Fibroblast of skin of scalp (primary cell): ENCODE measurements at regions not wholly inside any gene's neighbourhood (a gene's known extent, or its start where the extent isn't known, plus 50 kb on each side); places are given as distances from the start of the nearest gene placed in this dataset.
A peak's percentile ranks its signal among the peaks of the same experiment; 100 is the strongest.
"Not testable (repeated sequence)": the region's sequence is repeated elsewhere in the genome, so short reads cannot be mapped to it uniquely, and the experiment has no call there.

Experiments used
- DNase-seq: peaks from one replicate; pipeline ENCODE4 v3.0.0-alpha.2; 2013

GRCh38 chrX:98067611-98068010 is 1183.9 kb downstream of the RPA4 start:
- peak; percentile 39 for DNase-seq

- no peak for DNase-seq
These were observed 1184.4 kb downstream of the RPA4 start for GRCh38 chrX:98068024-98068580.

GRCh38 chrX:98071331-98071730 is 1187.6 kb downstream of the RPA4 start:
- peak; percentile 7 for DNase-seq

- DNase-seq = no peak
These were observed 1193.7 kb downstream of the RPA4 start for GRCh38 chrX:98077440-98077839.

GRCh38 chrX:98111684-98112083 is 1228.0 kb downstream of the RPA4 start:
- DNase-seq = no peak

- DNase-seq = no peak
These were observed 1230.3 kb downstream of the RPA4 start for GRCh38 chrX:98114021-98114420.

GRCh38 chrX:98141466-98141865 is 1257.8 kb downstream of the RPA4 start:
- no peak for DNase-seq

GRCh38 chrX:98191003-98191402 is 1307.3 kb downstream of the RPA4 start:
- no peak for DNase-seq

- DNase-seq = no peak
These were observed 1310.3 kb downstream of the RPA4 start for GRCh38 chrX:98194036-98194435.

GRCh38 chrX:98203800-98204199 is 1320.1 kb downstream of the RPA4 start:
- DNase-seq = no peak

- no peak for DNase-seq
These were observed 1324.2 kb downstream of the RPA4 start for GRCh38 chrX:98207947-98208346.

GRCh38 chrX:98231003-98231402 is 1347.3 kb downstream of the RPA4 start:
- DNase-seq = no peak

GRCh38 chrX:98240061-98240460 is 1356.4 kb downstream of the RPA4 start:
- not testable (repeated sequence) for DNase-seq

- DNase-seq = no peak
These were observed 1379.4 kb downstream of the RPA4 start for GRCh38 chrX:98263135-98263534.

- no peak for DNase-seq
These were observed 1406.0 kb downstream of the RPA4 start for GRCh38 chrX:98289726-98290125.

- DNase-seq = no peak
These were observed 1410.6 kb downstream of the RPA4 start for GRCh38 chrX:98294310-98294709.

- DNase-seq = no peak
These were observed 1412.4 kb downstream of the RPA4 start for GRCh38 chrX:98296129-98296528.

GRCh38 chrX:98299785-98300184 is 1416.1 kb downstream of the RPA4 start:
- DNase-seq = no peak

GRCh38 chrX:98300536-98300935 is 1416.8 kb downstream of the RPA4 start:
- not testable (repeated sequence) for DNase-seq

- no peak for DNase-seq
These were observed 1447.7 kb downstream of the RPA4 start for GRCh38 chrX:98331407-98331806.

GRCh38 chrX:98338544-98338943 is 1454.8 kb downstream of the RPA4 start:
- DNase-seq = no peak

GRCh38 chrX:98350940-98351339 is 1467.2 kb downstream of the RPA4 start:
- no peak for DNase-seq

GRCh38 chrX:98357146-98357545 is 1473.4 kb downstream of the RPA4 start:
- DNase-seq = no peak

- DNase-seq = no peak
These were observed 1478.9 kb downstream of the RPA4 start for GRCh38 chrX:98362630-98363029.

- no peak for DNase-seq
These were observed 1488.3 kb downstream of the RPA4 start for GRCh38 chrX:98371994-98372393.
